ENCODE measurements at regions not wholly inside any gene's neighbourhood (a gene's known extent, or its start where the extent isn't known, plus 50 kb on each side); places are given as distances from the start of the nearest gene placed in this dataset.
"Not testable (repeated sequence)": the region's sequence is repeated elsewhere in the genome, so short reads cannot be mapped to it uniquely, and the experiment has no call there.

DNA sequence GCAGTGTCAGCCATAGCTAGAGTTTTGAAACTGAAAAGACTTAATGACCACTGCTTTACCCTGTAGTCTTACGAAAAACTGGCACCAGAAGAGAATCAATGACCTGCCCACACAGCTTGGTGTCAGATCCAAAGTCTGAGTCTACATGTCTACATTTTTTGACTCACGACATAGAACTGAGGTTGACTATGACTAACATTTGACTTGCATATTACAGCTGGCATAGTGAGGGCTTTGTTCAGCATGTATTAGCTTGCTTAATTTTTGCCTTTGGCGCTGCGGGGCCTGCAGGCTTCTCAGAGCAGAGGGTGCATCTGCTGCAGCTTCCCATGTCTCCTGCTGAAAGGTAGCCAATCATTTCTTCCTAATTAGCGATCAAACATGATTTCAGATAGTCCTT is 167.0 kb downstream of the EBLN2 start:
- DNase-seq (ENCODE audit: low spot score) = no peak

DNA sequence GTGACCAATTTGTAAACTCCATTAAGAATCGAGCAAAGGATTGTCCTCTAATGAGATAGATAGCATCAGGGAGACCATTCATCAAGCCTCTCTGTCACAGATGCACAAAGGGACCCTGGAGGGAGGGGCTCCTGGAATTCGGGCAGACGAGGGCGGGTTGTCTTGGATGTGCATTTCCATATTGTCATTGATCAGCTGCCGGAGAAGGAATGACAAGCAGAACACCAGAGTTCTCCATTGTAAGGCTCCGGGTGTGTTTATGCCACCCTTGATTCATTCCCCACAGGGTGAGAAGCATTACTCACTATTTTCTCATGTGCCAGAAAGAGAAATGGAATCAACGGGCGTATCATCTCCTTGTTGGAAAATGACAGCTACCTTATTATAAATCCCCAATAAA is 167.5 kb downstream of the EBLN2 start:
- DNase-seq (ENCODE audit: low spot score) = no peak

DNA sequence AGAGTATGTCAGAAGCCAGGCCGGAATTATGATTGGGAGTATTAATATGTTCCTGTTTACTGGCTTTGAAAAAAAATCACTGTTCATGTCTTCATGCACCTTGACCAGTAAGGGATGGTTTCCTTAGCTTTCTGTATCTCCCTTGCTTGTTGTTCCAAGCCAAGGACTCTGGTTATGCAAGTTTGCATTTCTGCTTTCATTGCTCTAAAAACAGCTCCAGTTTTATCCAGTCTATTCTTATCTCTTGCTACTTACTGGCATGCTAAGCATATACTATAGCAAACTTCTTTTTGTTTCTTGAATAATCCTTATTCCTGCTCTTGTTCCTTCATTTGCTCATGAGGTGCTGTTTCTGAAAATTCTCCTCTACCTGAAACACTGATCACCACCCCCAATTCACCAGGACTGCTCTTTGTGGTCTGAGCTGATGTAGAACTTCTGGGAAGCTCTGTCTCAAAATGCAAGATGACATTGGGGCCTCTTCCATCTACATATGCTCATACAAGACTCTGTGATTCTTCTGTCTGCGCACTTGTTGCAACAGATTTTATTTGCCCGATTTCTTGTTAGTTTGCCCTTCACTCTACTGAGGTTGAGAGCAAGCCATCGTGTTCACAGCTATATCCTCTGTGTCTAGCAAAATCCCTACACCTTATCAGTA is 173.0 kb downstream of the EBLN2 start:
- DNase-seq (ENCODE audit: low spot score) = no peak

DNA sequence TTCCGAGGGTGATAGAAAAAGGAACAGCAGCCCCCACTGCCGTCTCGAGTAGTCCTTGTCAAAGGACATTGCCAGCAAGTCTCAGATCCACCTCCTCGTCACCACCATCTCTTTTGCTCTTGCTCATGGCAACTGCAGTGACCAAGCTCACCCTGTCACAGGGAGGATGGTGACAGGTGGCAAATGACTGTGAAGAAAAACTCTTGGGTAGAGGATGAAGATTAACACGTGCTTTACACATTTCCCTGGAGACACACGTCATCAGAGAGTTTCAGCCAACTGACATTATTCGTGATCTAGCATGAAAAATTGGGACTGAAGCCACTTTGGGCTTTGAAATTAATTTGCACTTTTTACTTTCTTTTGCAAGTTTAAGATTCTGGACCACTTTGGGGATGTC is 174.3 kb downstream of the EBLN2 start:
- no peak for DNase-seq (ENCODE audit: low spot score)

DNA sequence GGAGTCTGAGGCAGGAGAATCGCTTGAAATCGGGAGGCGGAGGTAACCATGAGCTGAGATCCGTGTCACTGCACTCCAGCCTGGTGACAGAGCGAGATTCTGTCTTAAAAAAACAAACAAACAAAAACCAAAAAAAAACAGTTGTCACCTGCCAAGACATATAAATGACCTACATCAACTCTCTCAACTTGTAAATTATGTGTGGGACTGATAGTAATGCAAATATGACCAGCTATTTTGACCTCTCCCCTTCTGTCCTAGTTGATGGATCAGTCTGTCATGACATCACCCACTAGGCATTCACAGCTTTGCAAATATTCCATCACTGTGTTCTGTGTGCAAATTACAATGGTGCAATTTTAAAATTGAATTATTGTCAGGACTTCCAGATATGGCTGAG is 175.4 kb downstream of the EBLN2 start:
- DNase-seq (ENCODE audit: low spot score) = no peak

DNA sequence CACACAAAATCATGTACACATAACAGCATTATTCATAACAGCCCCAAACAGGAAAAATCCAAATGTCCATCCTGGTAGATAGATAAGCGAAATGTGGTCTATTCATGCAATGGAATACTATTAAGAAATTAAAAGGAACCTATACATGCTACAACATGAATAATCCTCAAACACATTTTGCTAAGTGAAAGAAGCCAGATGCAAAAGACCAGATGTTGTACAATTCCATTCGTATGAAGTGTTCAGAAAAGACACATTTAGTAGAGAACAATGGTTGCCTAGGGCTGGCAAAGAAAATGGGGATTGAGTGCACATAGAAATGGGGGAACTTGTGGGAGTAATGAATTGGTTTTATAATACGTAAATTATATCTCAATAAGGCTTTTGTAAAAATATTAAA is 182.3 kb downstream of the EBLN2 start:
- DNase-seq (ENCODE audit: low spot score) = no peak

DNA sequence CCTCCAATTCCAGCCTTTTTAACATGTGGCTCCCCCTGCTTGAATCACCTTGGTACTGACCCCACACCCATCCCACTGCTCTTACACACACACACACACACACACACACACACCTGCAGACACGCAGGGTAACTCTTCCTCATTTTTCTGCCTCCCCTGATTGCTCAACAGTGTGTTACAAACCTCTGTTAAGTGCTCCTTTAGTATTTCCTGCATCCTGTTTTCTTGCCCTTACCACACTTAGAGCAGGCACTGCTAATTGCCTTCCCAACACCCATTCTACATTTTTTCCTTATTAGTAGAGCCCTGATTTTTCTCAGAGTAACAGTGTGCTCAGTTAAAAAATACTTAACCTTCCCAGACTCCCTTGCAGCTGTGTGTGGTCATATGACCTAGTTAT is 184.0 kb downstream of the EBLN2 start:
- DNase-seq (ENCODE audit: low spot score) = no peak

DNA sequence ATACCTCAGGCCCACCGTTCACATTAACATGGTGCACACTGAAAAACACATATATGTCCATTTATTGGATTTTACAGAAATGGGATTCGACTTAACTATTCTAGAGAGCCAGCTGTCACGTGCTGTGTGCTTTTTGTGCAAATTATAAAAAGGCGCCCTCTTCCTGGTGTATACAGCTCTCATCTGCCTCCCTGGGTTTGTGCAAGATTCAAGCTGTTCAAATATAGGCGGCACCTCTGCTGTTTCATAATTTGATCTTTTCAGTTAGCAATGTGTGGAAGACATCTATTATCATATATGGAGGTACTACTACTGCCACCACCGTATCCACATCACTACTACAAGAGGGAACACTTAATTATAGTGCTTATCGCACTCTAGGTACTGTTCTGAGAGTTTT is 187.6 kb downstream of the EBLN2 start:
- DNase-seq (ENCODE audit: low spot score) = no peak

DNA sequence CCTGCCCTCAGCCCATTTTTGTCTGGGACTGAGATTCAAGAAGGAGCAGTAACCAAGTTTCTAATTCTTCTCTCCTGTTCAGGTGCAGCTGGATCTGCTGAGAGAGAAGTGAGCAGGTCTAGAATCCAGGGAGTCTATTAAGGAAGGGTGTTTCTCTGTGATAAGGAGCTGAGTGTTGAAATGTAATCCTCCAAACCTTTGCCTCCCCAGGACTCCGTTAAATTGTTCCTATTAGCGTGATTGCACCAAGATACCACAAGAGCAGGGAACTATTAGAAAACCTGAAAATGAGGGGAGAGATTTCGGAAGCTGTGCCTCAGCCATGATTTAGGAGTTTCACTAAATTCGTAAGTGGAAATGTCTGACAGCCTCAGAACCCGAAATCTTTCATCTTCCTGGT is 192.6 kb downstream of the EBLN2 start:
- no peak for DNase-seq (ENCODE audit: low spot score)

DNA sequence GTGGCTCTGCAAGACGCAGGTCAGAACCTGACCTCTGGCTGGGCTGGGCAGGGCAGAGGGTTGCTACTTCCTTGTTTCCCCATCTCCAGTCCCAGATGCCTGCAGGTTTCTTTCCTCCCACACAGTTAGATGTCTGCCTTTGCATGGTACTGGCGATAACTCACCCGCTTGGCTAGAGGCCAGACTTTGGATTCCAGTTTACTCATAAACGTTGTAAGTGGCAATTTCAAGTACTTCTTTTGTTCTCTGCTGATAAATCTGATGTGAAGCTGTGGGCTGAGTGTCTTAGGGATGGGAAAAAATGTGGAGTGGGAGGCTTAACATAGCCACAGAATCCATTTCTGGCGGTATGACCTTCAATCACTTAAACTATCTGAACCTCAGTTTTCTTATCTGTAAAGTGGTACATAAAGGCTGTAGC is 194.2 kb downstream of the EBLN2 start:
- DNase-seq (ENCODE audit: low spot score) = no peak

DNA sequence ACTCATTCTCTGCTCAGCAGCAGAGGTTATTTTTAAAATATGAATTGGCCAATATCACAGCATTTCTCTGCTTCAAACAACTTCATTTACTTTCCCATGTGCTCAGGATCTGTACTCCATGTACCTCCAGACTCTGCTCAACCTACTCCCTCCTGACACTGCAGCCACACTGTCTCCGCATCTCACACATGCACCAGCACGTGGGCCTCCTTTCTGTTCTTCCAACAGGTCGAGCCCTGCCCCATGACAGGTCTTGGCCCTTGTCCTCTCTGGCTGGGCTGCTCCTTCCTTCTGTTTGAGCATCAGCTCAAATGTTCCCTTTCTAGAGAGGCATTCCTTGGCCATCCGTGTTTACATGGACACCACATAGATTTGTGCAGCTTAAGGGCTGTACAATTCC is 195.7 kb downstream of the EBLN2 start:
- no peak for DNase-seq (ENCODE audit: low spot score)

DNA sequence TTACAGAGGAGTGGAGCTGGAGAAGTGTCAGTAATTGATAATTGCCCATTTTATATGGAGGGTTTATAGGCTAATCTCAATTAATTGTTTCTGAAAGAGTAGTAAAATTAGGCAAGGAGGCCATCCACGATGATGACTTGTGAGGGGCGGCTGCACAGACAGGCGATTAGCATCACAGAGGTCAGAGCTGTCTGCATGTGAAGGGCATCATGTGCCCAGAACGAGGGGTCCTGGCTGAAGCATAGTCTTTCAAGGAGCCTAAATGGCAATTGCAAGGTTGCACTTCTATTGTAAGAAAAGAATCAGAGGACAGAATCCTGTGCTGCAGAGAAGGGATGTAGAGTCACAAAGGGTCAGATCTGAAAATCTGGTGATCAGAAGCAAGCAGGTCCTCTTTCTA is 196.6 kb downstream of the EBLN2 start:
- no peak for DNase-seq (ENCODE audit: low spot score)

DNA sequence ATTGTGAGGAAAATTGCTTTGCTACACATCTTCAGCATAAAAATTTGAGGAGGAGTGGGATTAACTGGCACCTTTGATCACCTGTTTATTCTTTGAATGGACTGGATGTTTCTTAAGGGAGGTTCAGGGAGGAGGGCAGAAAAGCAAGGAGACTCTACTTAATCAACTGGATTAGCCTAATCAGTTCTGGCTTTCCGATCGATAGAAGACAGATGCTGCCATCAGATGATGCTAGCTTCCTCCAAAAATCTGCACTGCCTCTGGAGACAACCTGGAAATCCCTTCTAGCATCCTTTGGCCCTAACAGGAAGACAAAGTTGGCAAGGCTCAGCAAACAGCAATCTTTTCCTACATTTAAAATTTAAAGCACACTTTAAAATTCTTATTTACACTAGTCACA is 197.8 kb downstream of the EBLN2 start:
- DNase-seq (ENCODE audit: low spot score) = no peak

DNA sequence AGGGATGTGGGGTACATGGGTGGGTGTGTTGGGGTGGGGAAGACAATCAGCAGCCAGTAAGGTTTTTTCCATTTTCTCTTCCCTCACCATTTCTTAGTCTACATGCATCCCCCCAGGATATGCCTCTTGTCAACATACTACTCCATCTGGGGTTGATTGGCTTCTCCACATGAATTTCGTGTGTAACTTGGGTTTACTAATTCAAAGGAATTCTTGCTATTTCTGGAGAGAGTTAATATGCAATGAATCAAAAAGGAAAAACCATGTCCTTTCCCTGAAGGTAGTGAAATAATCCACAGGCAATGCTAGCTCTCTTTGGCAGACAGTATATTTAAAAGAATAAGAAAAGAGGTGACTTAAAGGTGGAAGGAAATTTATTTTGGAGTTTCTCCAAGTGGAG is 198.4 kb downstream of the EBLN2 start:
- DNase-seq (ENCODE audit: low spot score) = no peak

DNA sequence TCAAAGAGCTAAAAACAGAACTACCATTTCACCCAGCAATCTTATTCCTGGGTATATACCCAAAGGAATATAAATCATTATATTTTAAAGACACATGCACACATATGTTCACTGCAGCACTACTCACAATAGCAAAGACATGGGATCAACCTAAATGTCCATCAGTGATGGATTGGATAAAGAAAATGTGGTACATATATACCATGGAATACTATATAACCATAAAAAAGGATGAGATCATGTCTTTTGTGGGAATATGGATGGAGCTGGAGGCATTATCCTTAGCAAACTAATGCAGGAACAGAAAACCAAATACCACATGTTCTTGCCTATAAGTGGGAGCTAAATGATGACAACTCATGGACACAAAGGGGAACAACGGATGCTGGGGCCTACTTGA is 205.1 kb downstream of the EBLN2 start:
- DNase-seq (ENCODE audit: low spot score) = not testable (repeated sequence)

DNA sequence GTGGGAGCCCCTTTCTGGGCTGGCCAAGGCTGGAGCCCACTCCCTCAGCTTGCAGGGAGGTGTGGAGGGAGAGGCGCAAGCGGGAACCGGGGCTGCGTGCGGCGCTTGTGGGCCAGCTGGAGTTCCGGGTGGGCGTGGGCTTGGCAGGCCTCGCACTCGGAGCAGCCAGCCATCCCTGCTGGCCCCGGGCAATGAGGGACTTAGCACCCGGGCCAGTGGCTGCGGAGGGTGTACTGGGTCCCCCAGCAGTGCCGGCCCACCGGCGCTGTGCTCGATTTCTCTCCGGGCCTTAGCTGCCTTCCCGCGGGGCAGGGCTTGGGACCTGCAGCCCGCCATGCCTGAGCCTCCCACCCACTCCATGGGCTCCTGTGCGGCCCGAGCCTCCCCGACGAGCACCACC is 207.7 kb downstream of the EBLN2 start:
- not testable (repeated sequence) for DNase-seq (ENCODE audit: low spot score)

DNA sequence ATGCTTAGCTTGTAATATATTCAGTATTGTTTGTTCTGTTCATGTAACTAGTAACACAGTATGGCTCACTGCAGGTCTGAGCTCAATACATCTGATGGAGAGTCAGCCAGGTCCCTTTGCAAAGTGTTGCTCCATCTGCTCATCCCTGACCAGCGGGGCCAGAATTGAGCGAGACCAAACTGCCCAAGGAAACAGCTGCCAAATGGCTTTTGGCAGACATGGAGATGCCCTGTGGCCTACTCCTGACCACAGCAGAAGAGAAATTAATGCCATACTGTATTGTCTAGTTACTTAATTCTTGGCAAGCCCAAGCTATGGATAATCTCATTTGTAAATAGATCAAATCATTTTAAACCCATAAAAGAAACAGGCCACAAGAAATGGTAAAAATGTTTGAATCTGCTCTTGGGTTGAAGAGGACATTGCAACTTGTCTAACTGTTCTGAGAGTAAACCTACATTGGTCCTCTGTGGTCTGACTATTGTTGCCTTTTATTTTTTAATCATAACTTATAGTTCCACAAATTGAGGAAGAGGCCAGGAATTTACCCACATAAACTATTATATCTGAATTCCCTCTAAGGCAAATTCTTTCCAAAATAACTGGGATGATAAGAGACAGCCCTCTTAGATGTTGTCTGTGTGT is 209.5 kb downstream of the EBLN2 start:
- no peak for DNase-seq (ENCODE audit: low spot score)

DNA sequence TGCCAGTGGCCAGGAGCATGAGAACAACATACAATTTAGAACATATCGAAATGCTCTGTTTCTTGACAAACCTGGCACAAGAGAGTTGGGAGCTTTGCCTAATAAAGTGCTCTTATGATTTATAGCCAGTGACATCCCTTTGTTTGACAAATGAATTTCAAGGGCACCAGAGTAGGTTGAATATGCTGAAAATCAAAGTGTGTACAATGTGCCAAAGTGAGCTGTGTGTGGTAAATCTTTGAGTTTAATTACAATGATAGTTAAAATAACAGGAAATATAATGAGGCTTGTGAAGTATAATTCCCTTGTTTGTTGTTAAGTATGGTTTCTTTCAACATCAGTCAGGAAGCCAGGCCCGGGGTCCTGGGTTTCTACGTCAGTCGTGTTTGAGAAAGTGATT is 211.9 kb downstream of the EBLN2 start:
- DNase-seq (ENCODE audit: low spot score) = no peak

DNA sequence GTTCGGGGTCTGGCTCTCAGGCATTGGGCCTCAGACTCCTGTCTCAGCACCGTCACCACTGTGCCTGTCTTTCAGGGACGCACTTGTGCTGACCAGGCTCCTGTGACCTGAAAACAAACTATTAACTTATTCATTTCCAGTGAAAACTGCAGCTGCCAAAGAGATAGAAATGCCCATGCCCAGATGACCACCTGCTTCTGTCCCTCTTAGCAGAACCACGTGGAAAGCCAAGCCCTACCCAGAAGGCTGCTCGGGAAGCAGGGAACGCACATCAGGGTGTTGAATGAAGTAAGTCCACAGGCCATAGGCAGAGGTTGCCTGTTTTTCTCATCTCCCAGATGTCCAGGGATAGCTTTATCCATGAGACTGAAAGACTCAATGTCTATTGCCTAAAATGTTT is 219.3 kb downstream of the EBLN2 start:
- DNase-seq (ENCODE audit: low spot score) = no peak

DNA sequence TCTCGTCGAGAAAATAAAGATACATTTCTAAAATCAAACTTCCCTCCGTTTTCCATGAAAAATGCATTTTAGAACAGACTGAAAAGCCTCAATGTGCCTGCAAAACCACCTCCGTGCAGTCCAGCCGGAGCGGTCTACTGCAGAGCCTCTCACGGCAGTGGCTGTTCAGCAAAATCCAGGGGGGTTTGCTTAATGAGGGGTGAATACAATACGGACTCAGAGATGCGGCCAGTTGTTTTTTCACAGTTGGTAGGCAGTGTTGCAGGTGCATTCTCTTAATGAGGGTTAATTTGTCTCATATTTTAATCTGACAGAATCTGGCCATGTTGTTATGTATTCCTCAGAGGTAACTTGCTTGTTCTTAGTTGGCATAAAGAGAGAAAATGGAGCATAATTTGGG is 223.0 kb downstream of the EBLN2 start:
- DNase-seq (ENCODE audit: low spot score) = no peak

DNA sequence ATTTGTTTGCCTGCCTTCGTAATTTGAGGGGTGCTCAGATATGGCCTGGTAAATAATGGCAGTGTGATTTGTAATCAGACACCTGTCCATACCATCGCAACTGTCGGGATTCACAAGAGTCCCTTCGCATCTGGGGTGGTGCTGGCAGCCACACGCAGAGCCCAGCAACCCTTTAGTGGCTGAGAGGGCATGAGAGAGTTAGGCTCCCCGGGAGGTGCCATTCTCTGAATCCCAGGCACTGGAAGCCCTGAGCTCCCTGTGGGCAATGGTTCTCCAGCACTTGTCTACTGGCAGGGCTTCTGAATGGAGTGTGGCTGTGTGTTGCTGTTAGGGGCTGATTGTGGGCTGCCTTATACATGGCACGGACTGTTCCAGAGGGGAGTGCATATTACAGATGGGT is 230.1 kb downstream of the EBLN2 start:
- no peak for DNase-seq (ENCODE audit: low spot score)

DNA sequence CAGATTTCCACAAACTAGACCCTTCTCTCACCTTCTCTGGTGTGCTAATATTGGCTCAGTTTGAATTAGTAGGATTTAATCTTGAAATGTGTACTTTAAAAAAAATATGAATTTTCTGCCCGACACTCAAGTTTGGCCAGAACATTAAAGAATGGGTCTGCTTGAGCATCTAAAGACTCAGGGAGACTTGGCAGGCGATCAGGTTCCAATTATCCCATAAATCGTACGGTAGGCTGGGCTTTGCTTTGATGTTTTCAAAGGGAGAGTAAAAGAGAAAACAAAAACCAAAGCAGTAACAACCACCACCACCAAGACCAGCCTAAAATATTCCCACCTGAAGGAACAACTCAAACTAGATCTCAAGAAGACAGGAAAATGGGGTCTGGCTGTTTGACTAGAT is 230.8 kb downstream of the EBLN2 start:
- no peak for DNase-seq (ENCODE audit: low spot score)

DNA sequence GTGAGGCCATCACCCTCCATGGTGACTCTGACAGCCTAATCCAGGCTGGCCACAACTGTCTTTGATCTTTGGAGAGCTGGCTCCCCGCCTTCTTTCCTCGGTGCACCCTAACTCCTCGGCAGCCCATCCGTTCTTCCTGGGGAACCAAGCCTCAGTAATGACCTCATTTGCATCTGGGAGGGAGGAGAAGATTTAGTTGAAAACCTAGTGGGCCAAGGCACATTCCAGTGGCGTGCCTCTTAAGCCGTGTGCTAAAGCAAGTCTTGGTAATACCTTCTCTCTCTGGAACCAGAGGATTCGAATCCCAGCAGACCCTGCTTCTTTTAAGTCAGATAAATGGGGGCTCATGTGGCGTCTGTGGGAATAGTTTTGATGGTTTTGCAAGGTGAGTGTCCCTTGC is 233.1 kb downstream of the EBLN2 start:
- DNase-seq (ENCODE audit: low spot score) = no peak

DNA sequence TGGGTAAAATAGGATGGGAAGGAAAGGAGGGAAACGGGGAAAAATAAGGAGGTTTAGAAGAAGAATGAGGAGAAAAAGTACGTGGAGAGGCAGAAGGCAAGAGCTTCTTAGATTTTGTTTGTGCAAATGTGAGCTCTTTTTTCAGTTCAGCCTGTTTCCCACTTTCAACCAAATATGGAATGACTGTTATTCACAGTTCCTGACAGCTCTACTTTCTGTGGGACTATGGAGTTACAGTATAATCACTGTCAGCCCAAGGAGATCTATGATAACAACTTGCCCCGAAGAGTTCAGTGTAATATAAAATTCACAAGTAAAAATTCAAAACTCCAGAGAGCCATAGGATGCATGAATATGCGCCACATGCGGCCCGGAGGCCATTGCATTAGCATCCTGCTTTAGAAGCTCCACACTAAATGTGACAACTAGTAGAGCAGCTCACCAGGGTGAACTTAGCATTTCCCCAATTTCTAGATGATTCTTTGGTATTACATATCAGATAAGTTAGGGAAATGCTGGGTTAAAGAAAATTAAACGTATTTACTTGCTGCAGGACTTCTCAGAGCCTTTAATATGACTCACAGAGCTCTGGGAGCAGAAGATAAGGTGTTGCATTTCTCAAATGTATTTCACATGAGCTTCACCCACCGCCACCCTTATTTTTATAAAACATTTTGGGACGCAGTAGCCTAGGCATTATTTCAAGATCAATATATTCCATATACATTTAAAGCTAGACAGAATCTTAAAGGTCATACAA is 234.6 kb downstream of the EBLN2 start:
- no peak for DNase-seq (ENCODE audit: low spot score)
